ENCODE measurements at regions not wholly inside any gene's neighbourhood (a gene's known extent, or its start where the extent isn't known, plus 50 kb on each side); places are given as distances from the start of the nearest gene placed in this dataset.
"Not testable (repeated sequence)": the region's sequence is repeated elsewhere in the genome, so short reads cannot be mapped to it uniquely, and the experiment has no call there.

DNA sequence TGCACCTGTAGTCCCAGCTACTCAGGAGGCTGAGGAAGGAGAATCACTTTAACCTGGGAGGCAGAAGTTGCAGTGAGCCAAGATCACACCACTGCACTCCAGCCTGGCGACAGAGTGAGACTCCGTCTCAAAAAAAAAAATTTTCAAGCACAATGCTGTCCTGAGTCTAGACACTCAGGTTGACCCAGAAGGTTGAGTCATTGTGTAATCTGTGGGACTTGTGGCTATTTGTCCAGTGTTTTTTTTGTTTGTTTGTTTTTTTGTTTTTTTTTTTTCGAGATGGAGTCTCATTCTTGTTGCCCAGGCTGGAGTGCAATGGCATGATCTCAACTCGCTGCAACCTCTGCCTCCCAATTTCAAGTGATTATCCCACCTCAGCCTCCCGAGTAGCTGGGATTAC, 74.3 kb upstream of the SOX13 start:
- not testable (repeated sequence) for H3K4me3 ChIP-seq (ENCODE audit: low read length)
- WGBS: 92% methylated on average over 5 of the region's 5 CpGs

DNA sequence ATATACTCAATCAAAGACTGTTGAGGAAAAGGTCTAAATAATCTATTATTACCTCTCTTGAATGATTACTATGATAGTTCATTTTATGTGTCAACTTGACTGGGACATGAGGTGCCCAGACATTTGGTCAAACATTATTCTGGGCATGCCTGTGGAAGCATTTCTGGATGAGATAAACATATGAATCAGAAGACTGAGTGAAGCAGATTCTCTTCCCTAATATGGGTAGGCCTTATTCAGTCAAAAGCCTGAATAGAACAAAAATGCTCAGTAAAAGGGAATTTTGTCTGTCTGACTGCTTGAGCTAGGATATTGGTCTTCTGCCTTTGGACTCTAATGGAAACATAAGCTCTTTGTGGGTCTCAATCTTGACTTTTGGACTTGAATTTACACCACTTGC, 73.3 kb upstream of the SOX13 start:
- ATAC-seq: no peak
- no peaks in the 10 kb centered on the region for H3K9me3 ChIP-seq (ENCODE audit: control insufficient read depth, low read length)
- no peak overlapping the region for H3K27ac ChIP-seq (ENCODE audit: low read length)
- H3K4me3 ChIP-seq (ENCODE audit: low read length): no peak overlapping the region
- peaks cover 4% of the 10 kb centered on the region for H3K4me1 ChIP-seq (ENCODE audit: control insufficient read depth, insufficient read depth, low read length)
- H3K27me3 ChIP-seq (ENCODE audit: control insufficient read depth, insufficient read depth): no peaks in the 10 kb centered on the region
- intact Hi-C loops (cut with DNase I): no loop called here
- DNase-seq: no peak

More for the DNA sequence above, 74.3 kb upstream of the SOX13 start:
- H3K27ac ChIP-seq (ENCODE audit: low read length); ATAC-seq; intact Hi-C loops (cut with DNase I); H3K9me3 ChIP-seq (ENCODE audit: control insufficient read depth, low read length); DNase-seq; H3K27me3 ChIP-seq (ENCODE audit: control insufficient read depth, insufficient read depth); H3K4me1 ChIP-seq (ENCODE audit: control insufficient read depth, insufficient read depth, low read length): not testable (repeated sequence)

DNA sequence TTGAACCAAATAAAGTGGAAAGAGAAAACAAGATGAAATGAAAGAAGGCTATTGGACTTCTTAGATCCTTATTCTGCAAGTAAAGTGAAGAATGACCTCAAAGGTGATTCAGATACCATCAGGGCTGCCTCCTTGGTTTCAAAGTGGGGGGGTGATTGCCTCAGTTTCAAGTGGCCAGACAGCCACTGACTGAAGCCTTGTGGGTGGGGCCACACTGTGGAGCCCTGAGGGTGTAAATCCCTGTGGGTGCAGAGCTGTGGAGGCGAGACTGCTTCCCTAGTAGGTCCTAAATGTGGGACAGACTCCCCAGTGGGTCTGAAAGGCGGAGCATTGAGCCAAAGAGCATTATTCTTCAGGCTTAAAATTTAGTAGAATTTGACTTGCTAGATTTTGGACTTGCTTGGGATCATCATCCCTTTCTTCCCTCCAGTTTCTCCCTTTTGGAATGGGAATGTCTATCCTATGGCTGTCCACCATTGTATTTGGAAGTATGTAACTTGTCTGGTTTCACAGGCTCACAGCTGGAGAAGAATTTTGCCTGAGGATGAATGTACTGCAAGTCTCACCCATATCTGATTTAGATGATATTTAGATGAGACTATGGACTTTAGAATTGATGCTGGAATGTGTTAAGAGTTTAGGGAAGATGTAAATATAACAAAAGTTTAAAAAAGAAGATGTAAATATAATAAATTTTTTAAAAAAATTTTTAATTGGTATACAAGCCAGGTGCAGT, 71.6 kb upstream of the SOX13 start:
- intact Hi-C loops (cut with DNase I): no loop called here

DNA sequence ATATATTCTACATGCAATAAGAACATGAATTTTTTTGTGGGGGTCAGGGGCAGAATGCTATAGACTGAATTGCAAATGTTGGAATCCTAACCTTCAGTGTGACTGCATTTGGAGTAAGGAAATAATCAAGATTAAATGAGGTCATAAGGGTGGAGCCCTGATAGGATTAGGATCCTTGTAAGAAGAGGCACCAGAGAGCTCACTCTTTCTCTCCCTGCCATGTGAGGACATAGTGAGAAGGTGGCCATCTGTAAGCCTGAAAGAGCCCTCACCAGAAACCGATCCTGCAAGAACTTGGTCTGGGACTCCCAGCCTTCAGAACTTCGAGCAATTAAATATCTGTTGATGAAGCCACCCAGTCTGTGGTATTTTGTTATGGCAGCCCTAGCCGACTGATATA, 70.3 kb upstream of the SOX13 start:
- 61% methylated on average over 3 of the region's 3 CpGs for WGBS
- H3K27me3 ChIP-seq (ENCODE audit: control insufficient read depth, insufficient read depth): no peaks in the 10 kb centered on the region
- no peak for ATAC-seq
- DNase-seq: no peak
- intact Hi-C loops (cut with DNase I): no loop called here
- no peaks in the 10 kb centered on the region for H3K4me1 ChIP-seq (ENCODE audit: control insufficient read depth, insufficient read depth, low read length)
- H3K9me3 ChIP-seq (ENCODE audit: control insufficient read depth, low read length): no peaks in the 10 kb centered on the region
- H3K27ac ChIP-seq (ENCODE audit: low read length): no peak overlapping the region
- H3K4me3 ChIP-seq (ENCODE audit: low read length): no peak overlapping the region

More for the DNA sequence above, 71.6 kb upstream of the SOX13 start:
- no peak overlapping the region for H3K4me3 ChIP-seq (ENCODE audit: low read length)
- peaks cover 2% of the 10 kb centered on the region for H3K4me1 ChIP-seq (ENCODE audit: control insufficient read depth, insufficient read depth, low read length)
- no peaks in the 10 kb centered on the region for H3K9me3 ChIP-seq (ENCODE audit: control insufficient read depth, low read length)
- ATAC-seq: no peak
- no peak overlapping the region for H3K27ac ChIP-seq (ENCODE audit: low read length)
- H3K27me3 ChIP-seq (ENCODE audit: control insufficient read depth, insufficient read depth): no peaks in the 10 kb centered on the region
- no peak for DNase-seq
- 93% methylated on average over 2 of the region's 2 CpGs for WGBS

DNA sequence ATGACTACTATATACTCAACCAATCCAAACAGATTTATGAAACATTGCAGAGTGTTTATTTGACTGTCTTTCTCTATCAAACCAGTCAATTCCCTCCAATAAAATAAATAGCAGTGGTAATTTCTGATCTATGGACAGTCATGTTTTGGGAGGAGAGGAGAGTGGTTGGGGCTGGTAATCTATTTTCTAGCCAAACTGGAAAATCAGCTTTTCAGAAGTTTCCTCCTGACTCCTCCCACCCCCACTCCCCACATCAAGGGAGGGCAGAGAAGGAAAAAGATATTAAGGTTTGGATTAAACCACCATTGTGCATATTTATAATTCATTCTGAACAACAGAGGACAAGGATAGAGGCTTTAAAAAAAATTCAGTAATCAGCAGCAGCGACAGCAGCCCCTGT, 69.4 kb upstream of the SOX13 start:
- Histone ChIP-seq H3K27ac (ENCODE audit: low read length) (no peak overlapping the region), H3K9me3 (ENCODE audit: control insufficient read depth, low read length) (no peaks in the 10 kb centered on the region), H3K4me3 (ENCODE audit: low read length) (no peak overlapping the region), H3K27me3 (ENCODE audit: control insufficient read depth, insufficient read depth) (no peaks in the 10 kb centered on the region), H3K4me1 (ENCODE audit: control insufficient read depth, insufficient read depth, low read length) (no peaks in the 10 kb centered on the region)
- DNase-seq (no peak), ATAC-seq (no peak)
- 37% methylated on average over 1 of the region's 1 CpG for WGBS
- intact Hi-C loops (cut with DNase I): no loop called here

- intact Hi-C loops (cut with DNase I): no loop called here
- Histone ChIP-seq H3K9me3 (ENCODE audit: control insufficient read depth, low read length) (no peaks in the 10 kb centered on the region), H3K4me1 (ENCODE audit: control insufficient read depth, insufficient read depth, low read length) (no peaks in the 10 kb centered on the region), H3K27ac (ENCODE audit: low read length) (no peak overlapping the region), H3K4me3 (ENCODE audit: low read length) (no peak overlapping the region), H3K27me3 (ENCODE audit: control insufficient read depth, insufficient read depth) (no peaks in the 10 kb centered on the region)
- ATAC-seq (no peak), DNase-seq (no peak)
- 84% methylated on average over 5 of the region's 5 CpGs for WGBS
Observed at GRCh38 chr1:204011426-204011825, 61.5 kb upstream of the SOX13 start.

- H3K4me1 ChIP-seq (ENCODE audit: control insufficient read depth, insufficient read depth, low read length): no peaks in the 10 kb centered on the region
- DNase-seq: no peak
- 62% methylated on average over 8 of the region's 8 CpGs for WGBS
- intact Hi-C loops (cut with DNase I): no loop called here
- no peak overlapping the region for H3K27ac ChIP-seq (ENCODE audit: low read length)
- no peaks in the 10 kb centered on the region for H3K27me3 ChIP-seq (ENCODE audit: control insufficient read depth, insufficient read depth)
- no peak overlapping the region for H3K4me3 ChIP-seq (ENCODE audit: low read length)
- ATAC-seq: no peak
- no peaks in the 10 kb centered on the region for H3K9me3 ChIP-seq (ENCODE audit: control insufficient read depth, low read length)
Observed at GRCh38 chr1:204013052-204013451, 59.9 kb upstream of the SOX13 start.

DNA sequence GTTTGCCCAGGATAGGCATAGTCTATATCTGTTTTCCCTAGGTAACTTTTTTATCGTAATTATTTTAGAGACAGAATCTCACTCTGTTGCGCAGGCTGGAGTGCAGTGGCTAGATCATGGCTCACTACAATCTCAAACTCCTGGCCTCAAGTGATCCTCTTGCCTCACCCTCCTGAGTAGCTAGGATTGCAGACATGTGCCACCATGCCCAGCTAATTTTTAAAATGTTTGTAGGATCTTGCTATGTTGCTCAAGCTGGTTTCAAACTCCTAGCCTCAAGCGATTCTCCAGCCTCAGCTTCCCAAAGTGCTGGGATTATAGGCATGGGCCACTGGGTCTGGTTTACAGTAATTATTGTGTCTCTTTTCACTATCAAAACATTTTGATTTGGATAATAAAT, 58.6 kb upstream of the SOX13 start:
- H3K27me3 ChIP-seq (ENCODE audit: control insufficient read depth, insufficient read depth): no peaks in the 10 kb centered on the region
- H3K27ac ChIP-seq (ENCODE audit: low read length): no peak overlapping the region
- H3K4me3 ChIP-seq (ENCODE audit: low read length): no peak overlapping the region
- ATAC-seq (no peak), DNase-seq (no peak)
- intact Hi-C loops (cut with DNase I): no loop called here
- WGBS: over 99% methylated on average over 3 of the region's 3 CpGs
- no peaks in the 10 kb centered on the region for H3K9me3 ChIP-seq (ENCODE audit: control insufficient read depth, low read length)
- H3K4me1 ChIP-seq (ENCODE audit: control insufficient read depth, insufficient read depth, low read length): no peaks in the 10 kb centered on the region

- DNase-seq; H3K27ac ChIP-seq (ENCODE audit: low read length); H3K4me1 ChIP-seq (ENCODE audit: control insufficient read depth, insufficient read depth, low read length); intact Hi-C loops (cut with DNase I); H3K4me3 ChIP-seq (ENCODE audit: low read length); H3K27me3 ChIP-seq (ENCODE audit: control insufficient read depth, insufficient read depth); H3K9me3 ChIP-seq (ENCODE audit: control insufficient read depth, low read length); ATAC-seq: not testable (repeated sequence)
- 94% methylated on average over 8 of the region's 8 CpGs for WGBS
Observed at GRCh38 chr1:204014961-204015360, 58.0 kb upstream of the SOX13 start.

DNA sequence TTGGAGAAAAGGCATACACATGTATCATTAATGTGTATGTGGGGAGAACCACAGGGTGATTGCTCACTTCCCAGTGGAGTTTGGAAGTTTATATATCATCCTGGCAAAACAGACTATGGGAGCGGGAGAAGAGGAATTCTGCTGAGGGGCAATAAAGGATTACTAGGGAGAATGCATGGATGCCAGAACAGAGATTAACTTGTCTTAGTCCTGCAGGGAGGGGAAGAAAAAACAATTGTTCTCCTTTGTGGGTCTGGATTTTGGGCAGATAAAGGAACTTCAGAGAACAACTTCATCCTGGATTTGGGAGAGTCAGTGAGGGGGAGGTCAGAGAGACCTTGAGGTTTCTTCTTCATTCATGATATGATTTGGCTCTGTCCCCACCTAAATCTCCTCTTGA, 55.9 kb upstream of the SOX13 start:
- Histone ChIP-seq H3K4me3 (ENCODE audit: low read length) (no peak overlapping the region), H3K27me3 (ENCODE audit: control insufficient read depth, insufficient read depth) (no peaks in the 10 kb centered on the region), H3K4me1 (ENCODE audit: control insufficient read depth, insufficient read depth, low read length) (no peaks in the 10 kb centered on the region), H3K9me3 (ENCODE audit: control insufficient read depth, low read length) (no peaks in the 10 kb centered on the region), H3K27ac (ENCODE audit: low read length) (no peak overlapping the region)
- WGBS: 75% methylated on average over 1 of the region's 1 CpG
- DNase-seq (no peak), ATAC-seq (no peak)
- intact Hi-C loops (cut with DNase I): no loop called here

- Histone ChIP-seq H3K4me3 (ENCODE audit: low read length) (no peak overlapping the region), H3K9me3 (ENCODE audit: control insufficient read depth, low read length) (no peaks in the 10 kb centered on the region), H3K4me1 (ENCODE audit: control insufficient read depth, insufficient read depth, low read length) (no peaks in the 10 kb centered on the region), H3K27me3 (ENCODE audit: control insufficient read depth, insufficient read depth) (no peaks in the 10 kb centered on the region), H3K27ac (ENCODE audit: low read length) (no peak overlapping the region)
- no peak for DNase-seq
- no peak for ATAC-seq
- 67% methylated on average over 2 of the region's 2 CpGs for WGBS
- intact Hi-C loops (cut with DNase I): no loop called here
Observed at GRCh38 chr1:204018460-204018859, 54.5 kb upstream of the SOX13 start.
